ENCODE measurements at regions not wholly inside any gene's neighbourhood (a gene's known extent, or its start where the extent isn't known, plus 50 kb on each side); places are given as distances from the start of the nearest gene placed in this dataset.

GRCh38 chr3:5630406-5630805, 442.9 kb downstream of the EDEM1 start:
- no peak for DNase-seq

GRCh38 chr3:5633960-5634359, 446.5 kb downstream of the EDEM1 start:
- no peak for DNase-seq

DNA sequence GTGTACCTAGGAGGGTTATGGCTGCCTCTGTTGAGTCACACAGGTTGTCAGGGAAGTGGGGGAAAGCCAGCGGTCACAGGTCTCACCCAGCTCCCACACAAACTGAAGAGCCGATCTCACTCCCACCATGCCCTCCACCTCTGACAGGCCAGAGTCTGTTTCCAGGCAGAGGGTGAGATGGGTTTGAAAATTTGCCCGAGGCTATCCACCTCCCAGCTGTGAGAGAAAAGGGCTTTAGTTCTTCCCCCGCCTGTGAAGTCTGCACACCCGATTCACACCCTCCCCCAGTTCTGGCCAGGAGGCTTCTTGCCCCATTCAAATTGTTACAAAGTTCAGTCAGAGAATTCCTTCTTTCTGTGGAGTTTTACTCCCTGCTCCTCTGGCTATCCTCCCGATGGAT, 446.9 kb downstream of the EDEM1 start:
- no peak for DNase-seq

- no peak for DNase-seq
Measured at GRCh38 chr3:5635746-5636145, 448.2 kb downstream of the EDEM1 start.

- no peak for DNase-seq
Measured at GRCh38 chr3:5638550-5638949, 451.0 kb downstream of the EDEM1 start.

GRCh38 chr3:5644773-5645670, 457.5 kb downstream of the EDEM1 start:
- DNase-seq, result no peak

GRCh38 chr3:5645692-5646410, 458.3 kb downstream of the EDEM1 start:
- no peak for DNase-seq

DNA sequence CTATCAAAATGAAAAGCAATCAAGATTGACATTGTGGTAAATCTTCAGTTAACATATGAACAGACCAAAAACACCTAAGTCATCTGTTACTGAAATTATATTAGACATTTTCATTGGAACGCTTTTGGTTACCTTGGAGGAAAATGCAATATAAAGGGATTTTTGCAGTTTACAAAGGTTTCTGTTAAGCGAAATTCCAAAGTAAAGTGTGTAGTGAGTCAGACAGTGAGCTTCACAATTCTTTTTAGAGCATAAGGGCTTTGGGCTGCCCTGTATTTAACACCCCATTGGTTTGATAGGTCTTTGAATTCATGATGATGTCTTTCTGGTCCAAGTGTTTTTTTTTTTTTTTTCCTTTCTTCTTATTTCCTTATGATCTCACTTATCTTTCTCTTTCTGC, 462.8 kb downstream of the EDEM1 start:
- no peak for DNase-seq

DNA sequence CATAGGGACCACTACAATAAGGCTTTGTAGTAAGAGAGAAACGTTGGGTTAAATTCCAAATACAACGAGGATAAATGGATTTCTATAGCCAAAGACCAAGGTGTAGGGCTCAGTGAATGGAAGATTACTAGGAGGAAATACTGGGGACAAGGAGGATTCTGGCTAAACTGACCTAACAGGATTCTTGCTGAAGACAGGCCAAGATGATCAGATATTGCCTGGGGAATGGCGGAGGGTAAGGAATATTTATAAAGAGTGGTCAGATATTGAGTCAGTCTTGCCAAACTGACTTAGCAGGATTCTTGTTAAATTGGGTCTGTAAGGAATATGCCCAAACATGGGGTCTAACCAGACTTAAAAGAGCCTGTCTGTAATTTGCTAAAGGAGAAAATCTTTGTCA, 463.8 kb downstream of the EDEM1 start:
- no peak for DNase-seq

- DNase-seq, result no peak
Measured at GRCh38 chr3:5653426-5654143, 466.1 kb downstream of the EDEM1 start.

- DNase-seq, result no peak
Measured at GRCh38 chr3:5657106-5657505, 469.6 kb downstream of the EDEM1 start.

- DNase-seq, result no peak
Measured at GRCh38 chr3:5663601-5664000, 476.1 kb downstream of the EDEM1 start.

GRCh38 chr3:5666455-5666854, 478.9 kb downstream of the EDEM1 start:
- DNase-seq, result no peak

GRCh38 chr3:5673521-5673920, 486.0 kb downstream of the EDEM1 start:
- DNase-seq, result no peak

- DNase-seq, result no peak
Measured at GRCh38 chr3:5675319-5675718, 487.8 kb downstream of the EDEM1 start.

DNA sequence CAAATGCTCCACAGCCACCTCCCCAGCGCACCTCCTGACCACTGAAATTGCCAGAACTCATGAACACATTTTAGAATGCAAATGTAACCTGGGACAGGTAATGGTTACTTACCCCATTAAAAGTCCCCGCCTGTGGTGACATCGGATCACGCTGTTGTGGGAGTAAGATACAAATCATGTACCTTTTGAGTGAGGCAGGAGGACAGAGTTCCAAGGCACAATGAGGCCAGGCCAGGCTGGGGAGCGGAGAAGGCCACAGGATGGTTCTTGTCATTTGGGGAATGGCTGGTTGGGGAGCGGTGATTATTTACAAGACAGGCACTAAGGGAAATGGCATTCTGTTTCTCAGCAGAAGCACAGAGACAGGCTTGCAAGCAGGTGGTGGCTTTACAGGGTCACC, 490.0 kb downstream of the EDEM1 start:
- no peak for DNase-seq

DNA sequence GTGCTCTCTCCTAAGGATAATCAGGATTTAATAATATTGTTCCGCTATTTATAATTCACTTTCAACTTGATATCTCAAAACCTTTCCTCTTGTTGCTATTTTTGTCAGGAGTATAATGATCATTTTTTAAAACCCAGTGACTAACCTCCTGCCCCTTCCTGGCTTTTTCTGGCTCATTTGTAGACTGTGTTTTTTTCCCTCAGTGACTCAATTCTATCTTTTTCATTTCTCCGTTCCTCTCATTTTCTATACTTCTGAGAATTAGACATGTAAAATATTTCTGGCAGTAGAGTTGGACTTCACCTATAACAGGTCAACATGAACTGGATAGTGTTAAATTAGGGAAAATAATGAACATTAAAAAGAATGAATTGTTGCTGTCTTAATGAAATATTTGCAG, 490.7 kb downstream of the EDEM1 start:
- DNase-seq, result no peak

GRCh38 chr3:5678844-5679243, 491.3 kb downstream of the EDEM1 start:
- DNase-seq, result no peak

- no peak for DNase-seq
Measured at GRCh38 chr3:5687230-5687629, 499.7 kb downstream of the EDEM1 start.

GRCh38 chr3:5690490-5690889, 503.0 kb downstream of the EDEM1 start:
- DNase-seq, result no peak

DNA sequence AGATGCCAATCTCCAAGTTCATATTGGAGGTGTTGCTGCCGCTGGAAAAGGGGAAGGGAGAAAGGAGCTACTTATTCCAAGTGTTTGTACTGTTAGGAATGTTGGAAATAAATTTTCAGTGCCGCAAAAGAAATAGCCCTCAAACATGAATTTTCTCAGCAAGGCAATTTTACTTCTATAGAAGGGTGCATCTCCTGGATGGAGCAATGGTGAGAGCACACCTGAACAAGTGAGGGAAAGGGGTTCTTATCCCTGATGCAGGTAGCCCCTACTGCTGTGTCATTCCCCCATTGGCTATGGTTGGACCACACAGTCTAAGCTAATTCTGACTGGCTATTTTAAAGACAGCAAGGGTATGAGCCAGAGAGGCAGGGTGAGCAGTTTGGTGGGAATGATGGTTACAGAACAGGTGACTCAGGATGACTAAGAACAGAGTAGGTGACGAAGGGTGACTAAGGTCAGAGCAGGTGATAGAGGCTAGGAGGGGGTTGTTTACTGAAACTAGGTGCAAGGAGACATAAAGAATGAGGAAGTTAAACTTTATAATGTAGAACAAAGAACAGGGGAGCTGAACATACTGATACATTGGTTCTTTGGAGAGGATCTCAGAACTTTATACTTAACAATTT, 503.5 kb downstream of the EDEM1 start:
- no peak for DNase-seq

DNA sequence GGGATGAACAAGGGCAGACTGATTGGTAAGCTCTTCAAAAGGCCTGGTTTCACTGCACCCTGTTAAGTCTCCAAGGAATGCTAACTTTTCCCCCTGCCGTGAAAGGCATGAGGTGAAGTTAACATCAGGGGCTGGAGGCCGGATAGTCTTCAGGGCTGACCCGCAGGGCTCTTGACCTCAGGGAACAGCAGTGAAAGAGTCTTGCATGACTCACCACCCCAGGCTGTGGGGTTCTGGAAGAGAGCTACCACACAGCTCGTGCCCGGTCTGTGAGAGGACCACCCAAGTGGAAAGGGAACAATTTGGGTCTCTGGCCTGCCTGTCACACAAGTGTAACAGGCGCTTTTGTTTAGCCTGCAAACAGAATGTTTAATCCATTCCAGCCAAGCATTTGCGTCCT, 504.9 kb downstream of the EDEM1 start:
- no peak for DNase-seq

GRCh38 chr3:5694266-5694665, 506.8 kb downstream of the EDEM1 start:
- DNase-seq, result no peak

Data from occipital lobe (tissue), 1 donor.